GM12878 (cell line): ENCODE measurements at regions not wholly inside any gene's neighbourhood (a gene's known extent, or its start where the extent isn't known, plus 50 kb on each side); places are given as distances from the start of the nearest gene placed in this dataset.

Experiments used
- CTCF ChIP-seq, 3 experiments: IDR thresholded peaks in 2 of 3; conservative IDR thresholded peaks in 1 of 3; 2 replicates each; pipeline ENCODE4 v1.5.1; 2011; ENCODE audit warnings: low read depth in 3 of 3, low read length in 3 of 3, mild to moderate bottlenecking in 3 of 3, control low read depth in 2 of 3, moderate library complexity in 2 of 3, inconsistent platforms in 1 of 3, mixed read lengths in 1 of 3; ENCODE audit not compliant: control insufficient read depth in 2 of 3, insufficient read depth in 1 of 3; ENCODE audit errors: extremely low read depth in 1 of 3
- ELK1 ChIP-seq: IDR thresholded peaks from 2 replicates; pipeline ENCODE4 v1.6.1; 2012; ENCODE audit warnings: low read depth, low read length, improper control_type of control experiment
- ETV6 ChIP-seq, 2 experiments: fragments of 450-650 bp in 1 of 2; IDR thresholded peaks in 1 of 2; conservative IDR thresholded peaks in 1 of 2; 2 replicates each; pipeline ENCODE4 v1.6.1; 2014; ENCODE audit warnings: antibody characterized with exemption in 1 of 2, borderline replicate concordance in 1 of 2, low read depth in 1 of 2, mild to moderate bottlenecking in 1 of 2, moderate library complexity in 1 of 2
- MXI1 ChIP-seq: fragments of 150-350 bp; IDR thresholded peaks from 2 replicates; pipeline ENCODE4 v1.6.1; 2011; ENCODE audit warnings: low read depth, mild to moderate bottlenecking, inconsistent platforms, low read length, improper control_type of control experiment
- NFXL1 ChIP-seq: fragments of 450-650 bp; IDR thresholded peaks from 2 replicates; pipeline ENCODE4 v1.6.1; 2017; ENCODE audit warnings: antibody characterized with exemption, mild to moderate bottlenecking, borderline replicate concordance
- NFYA ChIP-seq: IDR thresholded peaks from 2 replicates; pipeline ENCODE4 v1.6.1; 2011; ENCODE audit warnings: low read depth, mild to moderate bottlenecking, low read length, improper control_type of control experiment, borderline replicate concordance
- POLR2AphosphoS2 ChIP-seq: IDR thresholded peaks from 2 replicates; pipeline ENCODE4 v1.6.1; 2011; ENCODE audit warnings: low read depth, mild to moderate bottlenecking, low read length, improper control_type of control experiment, moderate library complexity
- PRDM15 ChIP-seq: fragments of 450-650 bp; formaldehyde crosslinking; IDR thresholded peaks from 2 replicates; pipeline ENCODE4 v1.4.0; 2020; ENCODE audit warnings: mild to moderate bottlenecking, moderate library complexity
- SUZ12 ChIP-seq: fragments of 200-600 bp; sonication (generic); IDR thresholded peaks from one replicate; pipeline ENCODE4 v1.6.1; 2018; ENCODE audit warnings: antibody characterized with exemption, mild to moderate bottlenecking; ENCODE audit not compliant: unreplicated experiment
- ZBTB11 ChIP-seq: fragments of 450-650 bp; formaldehyde crosslinking; IDR thresholded peaks from 2 replicates; pipeline ENCODE4 v1.5.0; 2022; ENCODE audit warnings: mild to moderate bottlenecking, missing genetic modification characterization
- ZBTB40 ChIP-seq: fragments of 450-650 bp; IDR thresholded peaks from 2 replicates; pipeline ENCODE4 v1.6.1; 2016; ENCODE audit warnings: mild to moderate bottlenecking, moderate library complexity, borderline replicate concordance
- ZNF622 ChIP-seq: fragments of 450-650 bp; IDR thresholded peaks from 2 replicates; pipeline ENCODE4 v1.6.1; 2017; ENCODE audit warnings: mild to moderate bottlenecking, inconsistent platforms

GRCh38 chr21:19123525-19123924 is 719.9 kb upstream of the TMPRSS15 start (continued):
- no peak for TF ChIP-seq PRDM15
- TF ChIP-seq ETV6 (conservative IDR thresholded peaks at IDR 0.05 in 1 of 2, IDR thresholded peaks at IDR 0.05 in 1 of 2; ENCODE audit: borderline replicate concordance in 1 of 2, low read depth in 1 of 2): no peak
- TF ChIP-seq CTCF (IDR thresholded peaks at IDR 0.05 in 2 of 3, conservative IDR thresholded peaks at IDR 0.05 in 1 of 3; ENCODE audit: control insufficient read depth in 2 of 3, extremely low read depth in 1 of 3, insufficient read depth in 1 of 3, low read depth in 3 of 3, low read length in 3 of 3): no peak
- no peak for TF ChIP-seq ZBTB11 (CRISPR knock-in tag)
- no peak for TF ChIP-seq ELK1
- no peak for TF ChIP-seq ZBTB40
- no peak for TF ChIP-seq NFYA
- no peak for TF ChIP-seq NFXL1
- TF ChIP-seq MXI1: no peak
- TF ChIP-seq SUZ12: no peak
- no peak for TF ChIP-seq ZNF622
- no peak for TF ChIP-seq POLR2AphosphoS2
- TF ChIP-seq, all 136 proteins: peak for 0
